Adrenal gland (tissue), 5 donors: ENCODE measurements at regions not wholly inside any gene's neighbourhood (a gene's known extent, or its start where the extent isn't known, plus 50 kb on each side); places are given as distances from the start of the nearest gene placed in this dataset.

ENCODE experiments used
- CTCF ChIP-seq, 6 experiments: fragments of 450-650 bp in 4 of 6; fragments of 200-600 bp in 2 of 6; sonication (generic) in 1 of 6; IDR thresholded peaks; 1 replicate in 5 of 6; 2 replicates in 1 of 6; pipeline versions ENCODE4 v1.5.1 to v1.8.0; 2016 to 2021; ENCODE audit warnings: antibody characterized with exemption in 6 of 6, mild to moderate bottlenecking in 2 of 6, moderate library complexity in 1 of 6
- POLR2A ChIP-seq, 2 donors: fragments of 450-650 bp; IDR thresholded peaks; one replicate each; pipeline ENCODE4 v1.6.1; 2017; ENCODE audit warnings: antibody characterized with exemption in 2 of 2, mild to moderate bottlenecking in 2 of 2, moderate library complexity in 1 of 2
- donor health status: DM: no; HTN: no; CAD: no.

GRCh38 chr13:68345963-68346531, 1115.9 kb upstream of the PCDH9 start:
- TF ChIP-seq CTCF (IDR thresholded peaks at IDR 0.05), result no peak
- TF ChIP-seq POLR2A (IDR thresholded peaks at IDR 0.05), result no peak
